HepG2 (cell line): ENCODE measurements at regions not wholly inside any gene's neighbourhood (a gene's known extent, or its start where the extent isn't known, plus 50 kb on each side); places are given as distances from the start of the nearest gene placed in this dataset.

Experiments used
- CREB1 ChIP-seq, 2 experiments: fragments of 450-650 bp in 1 of 2; IDR thresholded peaks; 2 replicates each; pipeline ENCODE4 v1.6.1; 2016 to 2017; ENCODE audit warnings: control low read depth in 1 of 2, mild to moderate bottlenecking in 1 of 2, missing compliant biosample characterization in 1 of 2, missing genetic modification characterization in 1 of 2
- ELF3 ChIP-seq: IDR thresholded peaks from 2 replicates; pipeline ENCODE4 v1.6.1; 2016; ENCODE audit warnings: missing genetic modification reagents, missing compliant biosample characterization
- EP300 ChIP-seq, 3 experiments: sonication (generic) in 1 of 3; formaldehyde crosslinking in 1 of 3; IDR thresholded peaks; 2 replicates each; pipeline versions ENCODE4 v1.5.1 to v1.6.1; 2011 to 2020; ENCODE audit warnings: low read depth in 2 of 3, low read length in 2 of 3, borderline replicate concordance in 1 of 3, improper control_type of control experiment in 1 of 3, mild to moderate bottlenecking in 1 of 3, missing genetic modification reagents in 1 of 3, moderate library complexity in 1 of 3
- FOSL2 ChIP-seq: sonication (generic); formaldehyde crosslinking; IDR thresholded peaks from 2 replicates; pipeline ENCODE4 v1.4.0; 2020; ENCODE audit warnings: missing genetic modification reagents
- FOXA3 ChIP-seq: IDR thresholded peaks from 2 replicates; pipeline ENCODE4 v1.6.1; 2016; ENCODE audit warnings: missing genetic modification reagents, missing compliant biosample characterization
- FOXJ3 ChIP-seq: sonication (generic); formaldehyde crosslinking; IDR thresholded peaks from 2 replicates; pipeline ENCODE4 v1.4.0; 2020; ENCODE audit warnings: missing genetic modification reagents, mild to moderate bottlenecking, borderline replicate concordance
- FOXP4 ChIP-seq: sonication (generic); formaldehyde crosslinking; IDR thresholded peaks from 2 replicates; pipeline ENCODE4 v1.4.0; 2020; ENCODE audit warnings: missing genetic modification reagents
- KLF16 ChIP-seq, 2 experiments: sonication (generic) in 1 of 2; formaldehyde crosslinking in 1 of 2; IDR thresholded peaks; 2 replicates each; pipeline versions ENCODE4 v1.6.1 to v1.8.0; 2016 to 2023; ENCODE audit warnings: missing genetic modification reagents in 2 of 2, missing compliant biosample characterization in 1 of 2
- NR2F1 ChIP-seq, 2 experiments: fragments of 450-650 bp in 1 of 2; formaldehyde crosslinking in 1 of 2; IDR thresholded peaks; 2 replicates each; pipeline versions ENCODE4 v1.5.0 to v1.6.1; 2016 to 2020; ENCODE audit warnings: mild to moderate bottlenecking in 1 of 2, missing compliant biosample characterization in 1 of 2, missing genetic modification reagents in 1 of 2, moderate library complexity in 1 of 2
- POLR2A ChIP-seq, 2 experiments: IDR thresholded peaks; 2 replicates each; pipeline ENCODE4 v1.6.1; 2011; ENCODE audit warnings: low read depth in 2 of 2, low read length in 2 of 2, mild to moderate bottlenecking in 1 of 2, moderate library complexity in 1 of 2; ENCODE audit not compliant: insufficient read depth in 1 of 2
- PPARG ChIP-seq: conservative IDR thresholded peaks from 2 replicates; pipeline ENCODE4 v1.6.1; 2016; ENCODE audit warnings: missing biosample characterization, missing genetic modification reagents
- SAP130 ChIP-seq: IDR thresholded peaks from 2 replicates; pipeline ENCODE4 v1.6.1; 2016; ENCODE audit warnings: low read depth
- SIX1 ChIP-seq: sonication (generic); formaldehyde crosslinking; IDR thresholded peaks from 2 replicates; pipeline ENCODE4 v1.4.0; 2020; ENCODE audit warnings: missing genetic modification reagents, borderline replicate concordance
- SIX4 ChIP-seq: sonication (generic); formaldehyde crosslinking; IDR thresholded peaks from 2 replicates; pipeline ENCODE4 v1.4.0; 2020; ENCODE audit warnings: missing genetic modification reagents
- SOX13 ChIP-seq, 3 experiments: fragments of 450-650 bp in 1 of 3; sonication (generic) in 1 of 3; formaldehyde crosslinking in 1 of 3; IDR thresholded peaks in 2 of 3; conservative IDR thresholded peaks in 1 of 3; 2 replicates each; pipeline versions ENCODE4 v1.5.0 to v1.6.1; 2016 to 2020; ENCODE audit warnings: antibody characterized with exemption in 1 of 3, mild to moderate bottlenecking in 1 of 3, missing compliant biosample characterization in 1 of 3, missing genetic modification reagents in 1 of 3, moderate library complexity in 1 of 3
- TBL1XR1 ChIP-seq: fragments of 150-350 bp; IDR thresholded peaks from 2 replicates; pipeline ENCODE4 v1.6.1; 2014; ENCODE audit warnings: borderline replicate concordance, low read length; ENCODE audit not compliant: partially characterized antibody
- THAP11 ChIP-seq: IDR thresholded peaks from 2 replicates; pipeline ENCODE4 v1.6.1; 2016; ENCODE audit warnings: missing biosample characterization, missing genetic modification reagents
- ZNF326 ChIP-seq: sonication (generic); formaldehyde crosslinking; IDR thresholded peaks from 2 replicates; pipeline ENCODE4 v1.4.0; 2020; ENCODE audit warnings: missing genetic modification reagents, borderline replicate concordance
- ZNF746 ChIP-seq: sonication (generic); formaldehyde crosslinking; IDR thresholded peaks from 2 replicates; pipeline ENCODE4 v1.8.0; 2022; ENCODE audit warnings: mild to moderate bottlenecking, missing genetic modification reagents
- ZNF788 ChIP-seq: sonication (generic); formaldehyde crosslinking; IDR thresholded peaks from 2 replicates; pipeline ENCODE4 v1.5.0; 2020; ENCODE audit warnings: mild to moderate bottlenecking, missing genetic modification reagents, borderline replicate concordance
- TF ChIP-seq, protein P1 (sequence below): sonication (generic); formaldehyde crosslinking; IDR thresholded peaks from 2 replicates; pipeline ENCODE4 v1.5.0; 2020; ENCODE audit warnings: missing genetic modification reagents
- TF ChIP-seq, protein P2 (sequence below): sonication (generic); formaldehyde crosslinking; IDR thresholded peaks from 2 replicates; pipeline ENCODE4 v1.4.0; 2020; ENCODE audit warnings: missing genetic modification reagents, borderline replicate concordance
- TF ChIP-seq, protein P3 (sequence below): IDR thresholded peaks from 2 replicates; pipeline ENCODE4 v1.6.1; 2016; ENCODE audit warnings: missing compliant biosample characterization, missing genetic modification reagents, borderline replicate concordance

DNA sequence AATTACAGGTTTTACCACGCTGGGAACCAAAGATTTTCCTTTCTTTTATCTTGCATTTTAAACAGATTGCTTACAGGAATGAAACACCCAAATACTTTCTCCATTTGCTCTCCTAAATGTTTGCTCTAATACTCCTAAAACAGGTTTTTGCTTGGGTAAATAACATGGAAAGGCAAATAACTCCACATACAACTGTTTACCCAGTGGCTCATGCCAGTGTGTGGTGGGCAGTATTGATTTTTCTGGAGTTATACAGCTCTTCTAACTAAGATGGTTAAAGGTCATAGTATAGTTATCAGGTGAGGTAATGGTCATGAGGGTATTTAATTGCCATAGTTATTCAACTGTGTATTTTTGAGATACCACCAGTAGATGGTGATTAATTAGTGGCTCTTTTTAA is 61.2 kb upstream of the RAB27B start (continued):
- peak; percentile 49; the same call in 1 of the 2 replicates for TF ChIP-seq SIX1 (CRISPR knock-in tag)
- TF ChIP-seq PPARG (CRISPR knock-in tag): peak; percentile 93
- 0 out of 4 replicates have a peak, but pooled peaks of 1 of the 2 experiments have one; percentile 42 for TF ChIP-seq KLF16 (CRISPR knock-in tag; IDR thresholded peaks at IDR 0.05)
- 0 out of 4 replicates have a peak, but pooled peaks of 1 of the 2 experiments have one; percentile 28 for TF ChIP-seq NR2F1 (CRISPR knock-in tag; IDR thresholded peaks at IDR 0.05)
- TF ChIP-seq FOXP4: peak; percentile 58; the same call in 1 of the 2 replicates
- TF ChIP-seq SOX13 (IDR thresholded peaks at IDR 0.05): no peak
- peak in 1 of 2 experiments; percentile 53; a peak in 1 of 4 replicates for TF ChIP-seq SOX13 (CRISPR knock-in tag; conservative IDR thresholded peaks at IDR 0.05 in 1 of 2, IDR thresholded peaks at IDR 0.05 in 1 of 2)
- no peak for TF ChIP-seq POLR2A (IDR thresholded peaks at IDR 0.05; ENCODE audit: insufficient read depth in 1 of 2, low read depth in 2 of 2, low read length in 2 of 2)
- no peak for TF ChIP-seq ZNF326 (CRISPR knock-in tag)
- TF ChIP-seq ZNF746 (CRISPR knock-in tag): no peak
- peak; percentile 40; the same call in 1 of the 2 replicates for TF ChIP-seq SAP130
- TF ChIP-seq SIX4 (CRISPR knock-in tag): 0 out of 2 replicates have a peak, but pooled peaks have one; percentile 28
- TF ChIP-seq EP300 (IDR thresholded peaks at IDR 0.05; ENCODE audit: low read depth in 2 of 2, low read length in 2 of 2): peak in 1 of 2 experiments; percentile 67; a peak in 1 of 4 replicates
- TF ChIP-seq EP300 (CRISPR knock-in tag; IDR thresholded peaks at IDR 0.05; ENCODE audit: borderline replicate concordance): no peak
- TF ChIP-seq TBL1XR1: no peak
- TF ChIP-seq, protein P1, sequence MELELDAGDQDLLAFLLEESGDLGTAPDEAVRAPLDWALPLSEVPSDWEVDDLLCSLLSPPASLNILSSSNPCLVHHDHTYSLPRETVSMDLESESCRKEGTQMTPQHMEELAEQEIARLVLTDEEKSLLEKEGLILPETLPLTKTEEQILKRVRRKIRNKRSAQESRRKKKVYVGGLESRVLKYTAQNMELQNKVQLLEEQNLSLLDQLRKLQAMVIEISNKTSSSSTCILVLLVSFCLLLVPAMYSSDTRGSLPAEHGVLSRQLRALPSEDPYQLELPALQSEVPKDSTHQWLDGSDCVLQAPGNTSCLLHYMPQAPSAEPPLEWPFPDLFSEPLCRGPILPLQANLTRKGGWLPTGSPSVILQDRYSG (CRISPR knock-in tag): no peak
- peak; percentile 32; the same call in 1 of the 2 replicates for TF ChIP-seq ELF3
- TF ChIP-seq FOSL2: peak; percentile 56; the same call in 1 of the 2 replicates
- peak; percentile 92 for TF ChIP-seq FOXA3 (CRISPR knock-in tag)
- TF ChIP-seq ZNF788 (CRISPR knock-in tag): no peak
- TF ChIP-seq, protein P2, sequence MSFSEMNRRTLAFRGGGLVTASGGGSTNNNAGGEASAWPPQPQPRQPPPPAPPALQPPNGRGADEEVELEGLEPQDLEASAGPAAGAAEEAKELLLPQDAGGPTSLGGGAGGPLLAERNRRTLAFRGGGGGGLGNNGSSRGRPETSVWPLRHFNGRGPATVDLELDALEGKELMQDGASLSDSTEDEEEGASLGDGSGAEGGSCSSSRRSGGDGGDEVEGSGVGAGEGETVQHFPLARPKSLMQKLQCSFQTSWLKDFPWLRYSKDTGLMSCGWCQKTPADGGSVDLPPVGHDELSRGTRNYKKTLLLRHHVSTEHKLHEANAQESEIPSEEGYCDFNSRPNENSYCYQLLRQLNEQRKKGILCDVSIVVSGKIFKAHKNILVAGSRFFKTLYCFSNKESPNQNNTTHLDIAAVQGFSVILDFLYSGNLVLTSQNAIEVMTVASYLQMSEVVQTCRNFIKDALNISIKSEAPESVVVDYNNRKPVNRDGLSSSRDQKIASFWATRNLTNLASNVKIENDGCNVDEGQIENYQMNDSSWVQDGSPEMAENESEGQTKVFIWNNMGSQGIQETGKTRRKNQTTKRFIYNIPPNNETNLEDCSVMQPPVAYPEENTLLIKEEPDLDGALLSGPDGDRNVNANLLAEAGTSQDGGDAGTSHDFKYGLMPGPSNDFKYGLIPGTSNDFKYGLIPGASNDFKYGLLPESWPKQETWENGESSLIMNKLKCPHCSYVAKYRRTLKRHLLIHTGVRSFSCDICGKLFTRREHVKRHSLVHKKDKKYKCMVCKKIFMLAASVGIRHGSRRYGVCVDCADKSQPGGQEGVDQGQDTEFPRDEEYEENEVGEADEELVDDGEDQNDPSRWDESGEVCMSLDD (CRISPR knock-in tag): no peak
- TF ChIP-seq, protein P3, sequence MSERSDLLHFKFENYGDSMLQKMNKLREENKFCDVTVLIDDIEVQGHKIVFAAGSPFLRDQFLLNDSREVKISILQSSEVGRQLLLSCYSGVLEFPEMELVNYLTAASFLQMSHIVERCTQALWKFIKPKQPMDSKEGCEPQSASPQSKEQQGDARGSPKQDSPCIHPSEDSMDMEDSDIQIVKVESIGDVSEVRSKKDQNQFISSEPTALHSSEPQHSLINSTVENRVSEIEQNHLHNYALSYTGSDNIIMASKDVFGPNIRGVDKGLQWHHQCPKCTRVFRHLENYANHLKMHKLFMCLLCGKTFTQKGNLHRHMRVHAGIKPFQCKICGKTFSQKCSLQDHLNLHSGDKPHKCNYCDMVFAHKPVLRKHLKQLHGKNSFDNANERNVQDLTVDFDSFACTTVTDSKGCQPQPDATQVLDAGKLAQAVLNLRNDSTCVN (CRISPR knock-in tag): 0 out of 2 replicates have a peak, but pooled peaks have one; percentile 56
- TF ChIP-seq FOXJ3 (CRISPR knock-in tag): peak; percentile 23; the same call in 1 of the 2 replicates
- TF ChIP-seq CREB1 (IDR thresholded peaks at IDR 0.05): no peak
- peak; percentile 65 for TF ChIP-seq CREB1 (CRISPR knock-in tag; IDR thresholded peaks at IDR 0.05)
- peak; percentile 61 for TF ChIP-seq THAP11
